ENCODE measurements at regions not wholly inside any gene's neighbourhood (a gene's known extent, or its start where the extent isn't known, plus 50 kb on each side); places are given as distances from the start of the nearest gene placed in this dataset.

DNA sequence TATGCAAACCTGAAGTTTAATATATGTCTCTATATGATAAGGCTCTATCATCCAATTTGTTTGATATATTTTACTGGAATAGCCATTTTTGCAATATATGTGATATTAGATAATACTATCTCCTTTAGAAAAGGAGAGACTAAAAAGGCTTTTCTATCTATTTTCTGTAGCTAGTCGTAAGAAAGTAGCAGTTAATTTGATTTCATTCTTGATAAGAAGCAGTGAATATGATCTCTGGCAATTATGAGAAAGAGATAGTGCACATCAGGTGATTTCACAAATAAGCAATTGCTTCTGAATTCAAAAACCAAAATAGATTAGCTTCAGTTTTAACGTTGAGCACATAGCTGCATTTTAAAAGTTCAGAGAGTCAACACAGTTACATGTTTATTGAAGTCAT, 1318.4 kb downstream of the CDH8 start:
- TF ChIP-seq FOXP2 (optimal IDR thresholded peaks at IDR 0.05; ENCODE audit: borderline replicate concordance, extremely low read depth, extremely low read length, insufficient read depth) (no peak), TAF1 (IDR thresholded peaks at IDR 0.05; ENCODE audit: borderline replicate concordance, insufficient read depth, low read length) (no peak), POLR2AphosphoS5 (IDR thresholded peaks at IDR 0.05; ENCODE audit: low read depth, low read length) (no peak)
- TF ChIP-seq, protein P1, sequence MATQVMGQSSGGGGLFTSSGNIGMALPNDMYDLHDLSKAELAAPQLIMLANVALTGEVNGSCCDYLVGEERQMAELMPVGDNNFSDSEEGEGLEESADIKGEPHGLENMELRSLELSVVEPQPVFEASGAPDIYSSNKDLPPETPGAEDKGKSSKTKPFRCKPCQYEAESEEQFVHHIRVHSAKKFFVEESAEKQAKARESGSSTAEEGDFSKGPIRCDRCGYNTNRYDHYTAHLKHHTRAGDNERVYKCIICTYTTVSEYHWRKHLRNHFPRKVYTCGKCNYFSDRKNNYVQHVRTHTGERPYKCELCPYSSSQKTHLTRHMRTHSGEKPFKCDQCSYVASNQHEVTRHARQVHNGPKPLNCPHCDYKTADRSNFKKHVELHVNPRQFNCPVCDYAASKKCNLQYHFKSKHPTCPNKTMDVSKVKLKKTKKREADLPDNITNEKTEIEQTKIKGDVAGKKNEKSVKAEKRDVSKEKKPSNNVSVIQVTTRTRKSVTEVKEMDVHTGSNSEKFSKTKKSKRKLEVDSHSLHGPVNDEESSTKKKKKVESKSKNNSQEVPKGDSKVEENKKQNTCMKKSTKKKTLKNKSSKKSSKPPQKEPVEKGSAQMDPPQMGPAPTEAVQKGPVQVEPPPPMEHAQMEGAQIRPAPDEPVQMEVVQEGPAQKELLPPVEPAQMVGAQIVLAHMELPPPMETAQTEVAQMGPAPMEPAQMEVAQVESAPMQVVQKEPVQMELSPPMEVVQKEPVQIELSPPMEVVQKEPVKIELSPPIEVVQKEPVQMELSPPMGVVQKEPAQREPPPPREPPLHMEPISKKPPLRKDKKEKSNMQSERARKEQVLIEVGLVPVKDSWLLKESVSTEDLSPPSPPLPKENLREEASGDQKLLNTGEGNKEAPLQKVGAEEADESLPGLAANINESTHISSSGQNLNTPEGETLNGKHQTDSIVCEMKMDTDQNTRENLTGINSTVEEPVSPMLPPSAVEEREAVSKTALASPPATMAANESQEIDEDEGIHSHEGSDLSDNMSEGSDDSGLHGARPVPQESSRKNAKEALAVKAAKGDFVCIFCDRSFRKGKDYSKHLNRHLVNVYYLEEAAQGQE (IDR thresholded peaks at IDR 0.05; ENCODE audit: insufficient read depth in 1 of 2, low read depth in 2 of 2, low read length in 2 of 2) = no peak

DNA sequence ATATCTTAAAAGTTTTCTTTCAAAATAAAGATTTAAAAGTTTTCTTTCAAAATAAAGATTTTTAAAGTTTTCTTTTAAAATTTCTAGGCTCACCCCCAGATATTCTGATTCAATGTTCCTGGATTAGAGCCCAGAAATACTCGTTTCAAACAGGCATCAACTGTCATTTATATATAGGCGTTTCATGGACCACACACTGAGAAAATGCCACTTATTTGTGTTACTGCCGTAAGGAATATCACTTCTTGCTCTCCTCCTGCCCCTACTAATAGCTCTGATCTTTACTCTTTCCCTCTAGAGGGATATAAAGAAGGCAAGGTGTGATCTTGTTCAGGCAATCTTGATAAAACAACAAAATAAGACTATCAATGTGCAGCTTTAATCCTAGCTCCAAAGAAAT, 1324.1 kb downstream of the CDH8 start:
- TF ChIP-seq POLR2AphosphoS5 (IDR thresholded peaks at IDR 0.05; ENCODE audit: low read depth, low read length) (no peak), TAF1 (IDR thresholded peaks at IDR 0.05; ENCODE audit: borderline replicate concordance, insufficient read depth, low read length) (no peak), SIN3A (IDR thresholded peaks at IDR 0.05; ENCODE audit: borderline replicate concordance, insufficient read depth, low read length) (no peak), FOXP2 (optimal IDR thresholded peaks at IDR 0.05; ENCODE audit: borderline replicate concordance, extremely low read depth, extremely low read length, insufficient read depth) (no peak)
- TF ChIP-seq, protein P1 (IDR thresholded peaks at IDR 0.05; ENCODE audit: insufficient read depth in 1 of 2, low read depth in 2 of 2, low read length in 2 of 2) = no peak

DNA sequence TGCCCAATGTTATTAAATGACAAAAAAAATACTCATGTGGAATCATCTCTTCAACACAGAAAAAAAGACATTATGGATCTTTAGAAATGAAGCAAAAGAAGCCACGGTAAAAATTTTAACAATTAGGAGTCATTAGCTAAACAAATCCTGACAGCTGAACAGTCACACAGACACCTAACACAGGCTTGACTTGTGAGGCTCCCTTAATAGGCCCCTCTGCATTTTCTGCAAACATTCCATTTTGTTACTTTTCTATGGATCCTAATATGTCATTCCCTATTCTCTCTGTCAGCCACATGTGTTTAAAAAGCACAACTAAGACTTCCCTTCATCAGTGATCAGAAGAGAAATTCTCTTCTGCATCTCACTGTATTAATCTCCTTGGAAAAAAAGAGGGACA, 1331.5 kb downstream of the CDH8 start:
- TF ChIP-seq FOXP2 (optimal IDR thresholded peaks at IDR 0.05; ENCODE audit: borderline replicate concordance, extremely low read depth, extremely low read length, insufficient read depth) (no peak), POLR2AphosphoS5 (IDR thresholded peaks at IDR 0.05; ENCODE audit: low read depth, low read length) (no peak), SIN3A (IDR thresholded peaks at IDR 0.05; ENCODE audit: borderline replicate concordance, insufficient read depth, low read length) (no peak), TAF1 (IDR thresholded peaks at IDR 0.05; ENCODE audit: borderline replicate concordance, insufficient read depth, low read length) (no peak)
- TF ChIP-seq, protein P1 (IDR thresholded peaks at IDR 0.05; ENCODE audit: insufficient read depth in 1 of 2, low read depth in 2 of 2, low read length in 2 of 2) = no peak

DNA sequence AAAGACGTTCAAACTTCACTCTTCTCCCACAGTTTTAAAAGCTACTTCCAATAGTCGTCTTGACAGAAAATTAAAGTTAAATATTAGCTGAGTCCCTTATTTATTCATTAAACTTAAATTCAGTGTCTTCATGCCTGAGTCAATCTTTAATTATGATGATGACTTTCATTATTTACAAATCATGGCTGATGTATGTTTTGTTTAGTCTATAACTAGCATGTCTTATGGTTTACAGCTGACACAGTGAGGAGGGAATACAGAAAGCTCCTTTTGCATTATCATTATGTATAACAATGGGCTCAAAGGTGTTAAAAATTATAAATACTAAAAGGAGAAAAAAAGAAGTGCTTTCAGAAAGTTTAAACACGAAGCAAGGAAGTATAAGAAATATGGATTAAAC, 1333.1 kb downstream of the CDH8 start:
- no peak for TF ChIP-seq POLR2AphosphoS5 (IDR thresholded peaks at IDR 0.05; ENCODE audit: low read depth, low read length)
- TF ChIP-seq FOXP2 (optimal IDR thresholded peaks at IDR 0.05; ENCODE audit: borderline replicate concordance, extremely low read depth, extremely low read length, insufficient read depth) = no peak

DNA sequence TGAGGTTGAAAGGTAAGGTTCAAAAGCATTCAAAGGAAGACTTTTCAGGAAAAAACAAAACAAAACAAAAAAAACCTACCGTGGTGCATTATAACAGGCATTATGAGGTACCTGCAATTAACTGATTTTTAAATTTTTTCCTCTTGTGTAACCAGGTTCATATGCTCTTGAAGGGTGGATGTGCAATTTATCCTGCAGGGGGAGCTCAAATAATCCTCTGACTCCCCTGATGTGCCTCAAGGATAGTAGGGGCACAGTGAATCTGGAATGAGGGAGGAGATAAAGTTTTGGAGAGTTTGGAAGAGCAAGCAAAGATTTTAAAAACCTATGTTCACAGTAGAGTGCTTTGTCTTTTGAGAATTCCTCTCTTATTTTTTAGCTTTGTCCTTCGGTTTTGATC, 1349.4 kb downstream of the CDH8 start:
- no peak for TF ChIP-seq POLR2AphosphoS5 (IDR thresholded peaks at IDR 0.05; ENCODE audit: low read depth, low read length)
- TF ChIP-seq FOXP2 (optimal IDR thresholded peaks at IDR 0.05; ENCODE audit: borderline replicate concordance, extremely low read depth, extremely low read length, insufficient read depth) = no peak
- TF ChIP-seq, protein P1 (IDR thresholded peaks at IDR 0.05; ENCODE audit: insufficient read depth in 1 of 2, low read depth in 2 of 2, low read length in 2 of 2) = no peak
- no peak for TF ChIP-seq SIN3A (IDR thresholded peaks at IDR 0.05; ENCODE audit: borderline replicate concordance, insufficient read depth, low read length)
- TF ChIP-seq TAF1 (IDR thresholded peaks at IDR 0.05; ENCODE audit: borderline replicate concordance, insufficient read depth, low read length) = no peak

All from PFSK-1 (cell line).